GM21723 (cell line): ENCODE measurements at regions not wholly inside any gene's neighbourhood (a gene's known extent, or its start where the extent isn't known, plus 50 kb on each side); places are given as distances from the start of the nearest gene placed in this dataset.

Experiments
- ATAC-seq: cut with Tn5 transposase; IDR thresholded peaks from one replicate; pipeline ENCODE4 v1.9.1; 2021; ENCODE audit warnings: mild to moderate bottlenecking, moderate library complexity; ENCODE audit not compliant: unreplicated experiment

DNA sequence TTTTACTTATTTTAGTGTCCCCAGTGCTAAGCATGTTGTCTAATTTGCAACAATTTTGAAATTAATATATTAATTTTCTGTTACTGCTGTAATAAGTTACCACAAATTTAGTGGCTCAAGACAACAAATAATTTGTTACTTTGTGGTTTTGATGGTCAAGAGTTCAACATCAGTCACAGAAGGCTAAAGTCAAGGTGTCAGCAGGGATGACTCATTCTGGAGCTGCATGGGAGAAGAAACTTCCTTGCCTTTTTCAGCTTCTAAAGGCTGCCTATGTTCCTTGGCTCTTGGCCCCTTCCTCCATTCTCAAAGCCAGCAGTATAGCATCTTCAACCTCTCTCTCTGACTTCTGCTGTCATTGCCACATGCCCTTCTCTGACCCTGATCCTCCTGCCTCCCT lies 271.8 kb downstream of the HLX start:
- ATAC-seq: no peak

DNA sequence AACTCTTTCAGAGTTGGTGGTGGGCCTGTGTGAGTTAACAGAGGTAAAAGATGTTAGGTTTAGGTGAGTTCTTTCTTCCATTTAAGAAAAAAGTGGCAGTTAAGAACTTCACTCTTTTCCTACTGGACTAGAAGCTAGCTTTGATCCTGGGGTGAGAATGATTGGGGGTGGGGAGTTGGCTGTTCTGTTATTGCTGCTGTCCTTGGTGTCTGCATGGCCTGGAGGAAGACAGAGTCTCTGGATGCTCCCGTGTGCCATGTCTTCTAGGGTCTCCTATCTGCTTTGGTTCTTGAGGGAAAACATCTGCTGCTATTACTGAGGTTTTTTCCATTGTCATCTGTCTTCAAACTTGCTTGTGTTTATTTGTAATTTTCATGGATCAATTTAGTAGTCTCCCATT lies 275.7 kb downstream of the HLX start:
- no peak for ATAC-seq

DNA sequence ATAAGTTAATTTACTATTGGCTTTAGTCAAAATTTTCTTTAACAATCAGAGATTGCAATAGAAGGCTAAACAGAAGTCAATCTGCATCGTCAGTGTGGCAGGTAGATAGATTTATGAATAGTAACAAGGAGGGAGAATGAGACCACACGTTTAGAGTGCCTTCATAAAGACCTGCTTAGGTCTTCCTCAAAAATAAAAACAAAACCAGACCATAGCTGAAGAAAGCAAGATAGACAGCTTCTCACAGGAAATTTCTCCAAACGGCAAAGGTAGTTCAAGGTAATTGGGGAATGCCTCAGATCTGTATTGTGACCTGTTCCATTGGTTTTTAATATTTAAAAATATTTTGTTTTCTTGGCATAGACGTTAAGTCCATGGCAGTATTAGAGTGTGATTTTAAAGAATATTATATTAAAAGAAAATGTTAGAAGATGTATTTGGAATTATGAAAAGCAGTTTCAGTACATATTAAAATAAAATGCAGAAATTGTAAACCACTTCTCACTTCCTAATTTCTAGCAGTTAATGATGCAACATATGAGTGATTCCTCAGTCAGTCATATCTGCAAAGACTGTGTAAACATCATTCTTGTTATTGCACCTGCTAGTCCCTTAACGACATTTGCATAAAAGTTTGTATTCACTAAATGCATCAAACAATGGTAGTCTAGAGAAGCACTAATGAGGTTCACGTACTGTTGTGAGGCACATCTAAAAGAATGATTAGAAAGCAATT lies 278.0 kb downstream of the HLX start:
- peak; percentile 94 for ATAC-seq

DNA sequence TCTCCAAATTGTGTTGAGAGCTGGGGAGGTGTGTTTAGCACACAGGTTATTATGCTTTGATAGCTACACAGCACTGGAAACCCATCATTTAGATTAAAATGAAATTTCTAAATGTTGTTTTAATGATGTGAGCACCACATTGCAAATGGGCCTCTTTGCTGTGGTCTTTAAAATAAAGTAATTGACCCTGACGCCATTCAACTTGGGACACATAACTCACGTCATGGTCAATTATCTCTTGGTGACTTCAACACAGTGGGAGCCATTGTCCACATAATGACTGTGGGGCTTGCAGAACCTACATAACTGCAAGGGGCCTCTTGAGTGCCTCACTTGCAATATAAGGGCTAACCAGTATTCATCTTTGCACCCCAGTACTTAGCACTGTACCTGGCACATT lies 280.4 kb downstream of the HLX start:
- no peak for ATAC-seq

DNA sequence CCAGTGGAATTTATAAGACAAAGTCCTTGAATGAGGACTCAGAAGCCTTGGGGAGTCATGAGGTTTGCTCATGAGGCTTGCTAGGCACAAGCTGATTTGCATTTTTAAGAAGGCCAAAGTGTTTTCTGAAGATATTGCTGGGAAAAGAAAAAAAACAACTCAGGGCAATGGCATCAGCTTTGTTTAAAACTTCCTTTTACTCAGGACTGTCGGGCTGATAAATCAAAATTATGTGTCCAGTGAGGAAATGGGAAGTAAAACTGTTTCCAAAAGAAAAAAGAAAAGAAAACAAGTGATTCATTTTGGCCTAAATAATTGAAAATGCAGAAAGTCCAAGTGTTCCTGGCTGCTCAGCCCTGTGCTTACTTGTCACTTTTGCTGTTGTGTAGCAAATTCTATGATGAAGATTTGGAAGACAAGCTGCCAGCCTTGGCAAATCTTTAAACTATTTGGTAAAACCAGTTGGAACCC lies 282.4 kb downstream of the HLX start:
- no peak for ATAC-seq

DNA sequence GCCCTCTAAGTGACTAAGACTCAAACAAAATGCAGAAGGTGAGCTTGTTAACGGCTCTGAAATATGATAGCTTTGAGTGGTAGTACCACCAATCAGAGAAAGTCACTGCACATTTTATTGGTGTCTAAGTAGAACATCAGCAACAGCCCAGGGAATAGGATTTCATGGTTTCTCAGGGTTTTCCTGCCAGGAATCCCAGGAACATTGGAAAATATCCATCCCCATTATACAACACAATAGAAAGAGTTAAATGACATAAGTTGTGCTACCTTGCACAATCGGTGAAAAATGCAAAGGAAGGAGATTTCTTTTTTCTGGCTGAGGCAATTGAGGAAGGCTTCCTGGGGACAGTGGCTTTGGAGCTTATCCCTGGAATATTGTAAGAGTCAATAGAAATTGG lies 283.1 kb downstream of the HLX start:
- no peak for ATAC-seq

DNA sequence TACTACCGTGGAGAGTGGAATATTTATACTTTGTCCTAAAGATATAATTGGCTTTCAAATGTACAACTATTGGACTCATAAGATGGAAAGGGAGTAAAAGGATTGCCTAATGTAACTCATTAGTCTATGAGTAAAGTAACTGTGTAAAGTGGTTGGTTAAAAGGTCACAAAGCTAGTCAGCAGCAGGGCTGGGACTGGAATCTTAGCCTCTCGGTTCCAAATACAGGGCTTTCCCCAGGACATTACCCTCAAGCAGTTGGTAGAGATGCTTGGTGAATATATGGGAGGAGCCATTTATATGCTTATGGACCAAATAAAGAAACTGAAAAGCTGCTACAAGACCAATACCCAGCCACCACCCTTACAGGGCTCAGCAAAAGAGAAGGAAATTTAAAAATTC lies 283.7 kb downstream of the HLX start:
- ATAC-seq: no peak

DNA sequence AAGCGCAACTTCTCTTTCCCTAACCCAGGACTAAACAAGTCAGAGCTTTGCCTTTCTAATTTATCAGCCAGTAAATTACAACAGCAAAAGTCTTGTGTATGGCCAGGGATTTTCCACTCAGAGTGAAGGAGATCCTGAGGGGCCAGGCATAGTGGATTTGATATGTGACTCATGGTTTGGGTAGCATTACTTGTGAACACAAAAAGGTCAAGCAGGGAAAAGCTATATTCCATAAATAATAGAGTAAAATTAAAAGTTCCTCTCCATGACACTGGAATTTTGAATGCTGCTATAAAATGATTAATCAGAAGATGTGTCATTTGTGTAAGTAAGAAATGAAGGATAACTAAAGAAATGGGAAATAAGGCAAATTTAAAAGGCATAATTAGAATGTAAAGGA lies 284.8 kb downstream of the HLX start:
- no peak for ATAC-seq

DNA sequence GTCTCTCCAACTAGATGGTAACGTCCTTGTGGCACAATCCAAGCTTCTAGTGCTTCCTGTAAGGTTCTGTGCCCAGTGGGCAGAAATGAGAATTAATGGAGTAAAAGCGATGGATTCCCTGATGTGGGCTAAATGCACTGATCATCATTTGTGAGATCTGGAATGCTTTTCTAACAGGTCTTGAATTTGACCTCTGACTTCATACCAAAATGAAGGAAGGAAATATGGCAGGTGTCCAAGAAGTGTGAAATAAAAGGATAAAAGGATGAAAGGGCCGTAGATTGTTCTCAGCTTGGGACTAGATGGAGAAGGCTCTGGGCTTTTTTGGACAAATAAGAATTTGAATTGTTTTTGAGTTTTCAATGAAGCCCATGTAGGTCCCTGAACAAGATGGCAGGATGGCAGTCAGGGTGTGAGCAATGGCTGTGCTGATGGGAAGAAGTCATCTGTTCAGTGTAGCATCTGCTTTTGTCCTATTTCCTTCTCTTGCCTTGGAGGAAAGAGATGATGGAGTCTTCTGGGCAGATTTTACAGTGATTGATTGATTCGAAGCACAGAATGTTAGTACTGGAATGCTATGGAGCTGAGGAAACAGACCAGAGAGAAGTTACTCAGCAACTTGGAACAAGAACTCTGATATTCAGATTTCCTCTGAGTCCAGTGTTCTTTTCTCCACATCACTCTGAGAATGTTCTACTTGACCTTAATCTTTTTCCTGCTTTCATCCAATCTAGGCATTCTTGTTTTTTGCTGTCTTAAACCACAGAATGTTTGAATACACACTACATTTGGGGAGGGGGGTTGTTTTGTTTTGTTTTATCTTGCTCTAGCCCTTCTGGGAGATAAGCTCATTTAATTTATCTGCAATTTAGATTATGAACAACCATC lies 286.0 kb downstream of the HLX start:
- no peak for ATAC-seq

DNA sequence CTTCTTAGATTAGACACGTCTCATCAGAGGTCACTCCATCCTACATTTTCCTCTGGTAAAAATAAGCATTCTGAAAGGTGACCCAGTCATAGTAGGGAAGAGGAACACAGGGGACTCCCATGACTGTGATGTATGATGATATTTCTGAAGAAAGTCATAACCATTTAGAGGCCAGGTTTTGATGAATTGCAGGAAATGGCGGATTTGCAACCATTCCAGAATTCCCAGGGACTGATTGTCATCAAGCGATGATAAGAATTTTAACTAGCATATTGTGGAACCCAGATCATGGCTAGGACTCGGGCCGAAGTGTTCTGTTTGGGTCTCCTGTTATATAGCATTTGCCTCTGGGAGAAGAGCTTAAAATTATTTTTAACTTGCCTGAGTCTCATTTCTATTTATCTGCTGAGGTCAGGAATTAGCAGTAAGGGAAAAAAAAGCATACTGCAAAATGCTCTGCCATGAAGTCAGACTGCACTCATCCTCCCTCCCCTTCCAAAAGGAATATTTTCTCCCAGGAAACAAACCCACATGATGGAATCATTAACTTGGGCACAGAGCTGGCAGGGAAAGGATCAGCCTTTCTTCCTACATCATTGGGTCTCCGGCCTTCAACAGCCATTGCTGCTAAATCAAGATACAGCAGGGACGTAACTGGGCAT lies 286.7 kb downstream of the HLX start:
- no peak for ATAC-seq

DNA sequence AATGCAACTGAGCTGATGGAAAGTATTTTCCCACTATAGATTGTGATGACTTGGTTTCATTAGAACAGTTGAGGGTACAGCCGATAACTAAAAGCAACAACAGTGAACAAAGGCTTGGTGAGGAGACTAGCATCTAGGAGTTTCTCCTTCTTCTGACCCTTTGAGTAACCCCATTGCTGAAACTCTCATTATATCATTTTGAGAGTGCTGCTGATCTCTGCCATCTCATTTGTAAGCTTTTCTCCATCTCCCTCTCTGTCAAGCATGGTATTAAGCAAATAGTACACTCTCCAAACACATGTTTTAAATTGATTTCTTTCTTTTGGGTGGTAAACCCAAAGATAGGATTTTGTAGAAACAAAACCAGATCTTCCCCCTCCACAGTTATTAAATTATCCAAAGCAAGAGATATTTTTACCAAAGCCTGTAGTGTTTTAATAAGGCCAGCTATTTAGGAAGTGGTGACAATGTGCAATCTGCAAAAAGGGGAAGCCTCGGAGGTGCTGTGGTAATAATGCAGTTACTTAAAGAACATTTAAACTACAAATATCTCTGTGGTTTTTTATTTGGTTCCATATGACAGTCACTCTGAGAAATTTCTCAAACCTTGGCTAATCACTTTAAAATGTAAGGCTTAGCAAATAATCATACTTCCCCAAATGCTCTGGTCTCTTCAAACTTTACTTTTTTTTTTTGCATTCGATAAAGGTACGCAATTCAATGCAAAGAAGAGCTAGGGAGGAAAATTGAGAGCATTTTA lies 287.5 kb downstream of the HLX start:
- peak; percentile 84 for ATAC-seq

DNA sequence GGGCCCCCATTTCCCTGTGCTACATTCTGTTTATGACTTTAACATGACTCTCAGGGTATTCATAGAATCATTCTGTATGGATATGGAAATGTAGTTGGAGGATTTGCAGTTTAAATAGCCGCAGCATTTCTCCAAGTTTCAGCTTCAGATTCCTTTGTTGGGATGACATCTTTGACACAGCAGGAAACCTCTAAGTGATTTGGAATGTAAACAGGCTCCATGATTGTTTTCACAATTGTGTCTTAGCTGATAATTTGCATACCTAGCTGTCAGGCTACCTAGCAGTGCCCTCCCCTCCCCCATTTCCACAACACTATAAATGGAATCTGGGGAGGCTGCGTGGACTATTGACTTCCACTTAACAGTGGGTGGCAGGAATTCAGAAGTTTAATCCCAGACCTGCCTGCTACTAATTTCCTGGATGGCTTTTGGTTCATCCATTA lies 290.2 kb downstream of the HLX start:
- no peak for ATAC-seq

DNA sequence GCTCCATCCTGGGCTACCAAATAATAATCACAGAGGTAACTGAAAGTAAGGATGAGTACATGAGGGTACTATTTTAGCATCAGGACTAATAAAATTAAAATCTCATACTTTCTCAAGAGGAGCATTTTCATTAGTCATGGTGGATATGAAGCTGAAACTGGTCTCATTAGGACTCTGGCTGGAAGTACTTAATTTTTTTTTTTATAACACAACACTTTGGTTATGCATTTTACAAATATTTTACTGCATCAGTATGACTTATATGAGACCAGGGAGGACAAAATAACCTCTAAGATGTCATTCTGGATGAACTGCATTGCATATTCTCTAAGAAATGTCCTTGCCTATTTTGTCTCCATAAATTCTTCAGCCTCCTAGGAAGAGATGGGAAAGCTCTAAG lies 290.9 kb downstream of the HLX start:
- ATAC-seq: no peak

DNA sequence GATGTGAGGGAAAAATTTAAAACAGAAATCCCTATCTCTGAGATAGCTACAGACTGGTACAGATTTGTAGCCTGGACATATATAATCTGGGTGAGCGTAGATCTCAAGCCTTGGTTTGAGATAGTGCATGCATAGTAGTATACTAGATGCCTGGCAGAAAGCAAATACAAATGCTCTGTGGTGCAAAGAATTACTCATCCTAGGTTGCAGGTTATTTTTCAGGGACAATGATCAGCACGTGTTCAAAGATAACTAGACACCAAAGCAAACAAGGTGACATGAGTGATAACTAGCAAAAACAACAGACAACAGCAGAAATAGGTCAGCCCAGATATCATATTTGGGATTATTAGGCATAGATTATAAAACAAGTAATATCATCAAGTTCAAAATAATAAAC lies 292.5 kb downstream of the HLX start:
- ATAC-seq: no peak

DNA sequence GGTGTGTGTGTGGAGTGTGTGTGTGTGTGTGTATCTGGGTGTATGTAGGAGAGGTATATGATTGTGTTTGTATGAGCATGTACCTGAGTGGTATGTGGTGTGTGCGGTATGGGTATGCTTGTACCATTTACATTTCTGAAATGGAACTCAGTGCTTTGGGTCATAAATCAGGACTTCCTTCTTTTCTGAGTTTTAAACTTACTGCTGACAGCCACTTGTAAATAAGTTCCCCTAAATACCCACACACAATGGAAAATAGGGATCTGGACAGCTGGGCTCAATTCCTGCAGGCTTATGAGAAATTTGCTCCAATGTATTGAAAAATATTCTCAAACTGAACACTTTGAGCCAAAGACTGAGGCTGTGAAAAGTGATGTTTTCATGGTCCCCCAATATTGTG lies 293.6 kb downstream of the HLX start:
- no peak for ATAC-seq

DNA sequence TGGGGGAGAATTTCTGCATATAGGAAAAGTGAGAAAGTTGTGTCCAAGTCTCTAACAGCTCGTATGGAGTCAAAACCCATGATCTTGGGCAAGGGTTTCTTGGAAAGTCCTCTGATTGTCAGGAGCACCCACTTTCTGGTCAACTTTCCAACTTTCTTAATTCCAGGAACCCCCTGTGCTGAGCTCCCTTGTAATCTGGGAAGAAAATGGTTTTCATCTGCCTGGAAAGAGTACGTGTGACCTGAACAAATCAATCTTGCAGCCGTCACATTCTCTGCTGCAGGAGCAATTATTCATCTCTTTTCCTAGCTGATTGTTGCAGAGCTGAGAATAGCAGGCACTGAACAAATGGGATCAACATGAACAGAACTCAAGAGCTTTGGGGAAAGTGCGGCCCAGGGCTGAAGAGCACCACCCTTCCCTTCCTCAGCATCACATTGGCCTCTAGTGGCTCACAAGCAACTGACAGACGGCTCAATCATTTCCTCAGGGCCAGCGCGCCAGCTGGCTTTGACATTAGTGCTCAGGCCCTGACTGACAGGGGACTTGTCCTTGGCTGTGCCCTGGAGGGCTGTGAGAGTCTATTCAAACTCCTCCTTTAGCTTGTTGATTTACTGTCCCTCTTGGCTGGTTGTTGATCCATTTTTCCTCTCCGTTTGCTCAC lies 295.2 kb downstream of the HLX start:
- no peak for ATAC-seq

DNA sequence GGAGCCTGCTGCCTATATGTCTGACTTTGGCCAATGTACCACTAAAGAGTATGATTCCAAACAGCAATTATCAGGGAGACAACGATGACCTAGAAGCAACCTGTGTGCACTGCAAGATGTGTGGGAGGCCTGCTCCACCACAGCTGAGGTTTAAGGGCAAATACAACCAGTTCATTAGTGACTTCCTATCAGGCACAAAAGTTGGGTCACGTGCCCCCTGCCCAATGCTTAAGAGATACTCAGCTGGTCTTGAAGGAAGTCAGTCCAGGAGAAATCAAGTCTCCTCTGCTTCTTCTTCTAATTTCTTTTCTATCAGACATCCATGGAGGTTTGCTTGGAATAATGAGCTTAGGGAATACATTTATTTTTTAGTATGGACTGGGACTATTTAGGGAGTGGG lies 296.0 kb downstream of the HLX start:
- ATAC-seq: no peak

DNA sequence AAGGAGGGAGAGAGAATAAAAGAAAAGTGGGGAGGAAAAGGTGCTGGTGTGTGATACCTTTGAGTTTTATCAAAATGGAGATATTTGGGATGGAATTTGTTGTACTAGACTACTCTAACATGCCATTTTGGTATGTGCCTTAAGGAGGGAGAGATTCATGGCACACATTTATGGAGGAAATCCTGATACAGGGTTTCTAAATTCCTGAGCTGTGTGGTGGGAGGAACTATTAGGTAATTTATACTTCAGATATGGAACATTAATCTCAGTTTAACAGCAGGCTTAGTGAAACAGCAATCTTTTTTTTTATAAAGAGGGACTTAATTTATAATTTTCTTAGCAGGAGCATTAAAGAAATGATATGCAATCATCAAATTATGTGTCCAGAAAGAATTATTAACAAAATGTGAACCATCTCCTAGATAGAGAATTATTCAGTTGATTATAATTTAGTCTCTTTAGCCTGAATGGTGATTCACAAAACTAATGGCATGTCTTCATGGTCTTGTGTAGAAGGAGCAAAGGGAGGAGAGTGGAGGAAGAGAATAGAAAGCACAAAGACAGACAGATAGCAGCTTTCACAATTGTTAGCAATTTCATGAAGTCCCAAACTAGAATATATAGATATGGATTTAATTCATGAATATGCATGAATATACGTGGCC lies 301.6 kb downstream of the HLX start:
- no peak for ATAC-seq

DNA sequence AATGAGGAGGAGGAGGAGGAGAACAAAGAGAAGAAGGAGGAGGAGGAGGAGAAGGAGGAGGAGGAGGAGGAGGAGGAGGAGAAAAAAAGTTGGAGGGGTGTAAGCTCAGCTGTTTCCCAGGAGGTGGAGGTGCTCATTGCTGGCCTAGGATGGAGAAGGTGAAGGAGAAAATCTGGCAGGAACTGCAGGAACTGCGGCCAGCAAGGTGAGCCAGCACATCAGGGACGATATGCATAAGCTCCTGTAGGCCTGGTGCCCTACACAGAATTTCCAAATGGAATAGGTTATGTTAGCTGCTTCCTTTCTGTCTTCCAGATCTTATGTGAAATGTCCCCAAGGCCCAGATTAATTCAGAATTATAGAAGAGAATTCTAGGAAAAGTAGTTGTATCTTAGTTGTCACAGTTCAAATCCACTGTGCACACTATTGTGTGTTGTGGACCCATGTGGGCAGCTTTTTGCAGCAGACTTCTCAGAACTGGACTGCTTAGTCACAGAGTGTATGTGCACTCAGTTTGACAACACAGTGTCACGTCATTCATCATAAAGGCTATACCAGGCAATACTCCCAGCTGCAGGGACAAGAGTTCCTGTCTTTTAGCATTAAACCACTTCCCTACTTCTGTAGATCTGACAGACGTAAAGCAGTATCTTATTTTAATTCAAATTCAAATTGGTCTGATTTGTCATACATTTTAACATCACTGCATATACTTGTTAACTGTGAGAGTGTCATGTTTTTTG lies 303.7 kb downstream of the HLX start:
- ATAC-seq: no peak
